ENCODE measurements at regions not wholly inside any gene's neighbourhood (a gene's known extent, or its start where the extent isn't known, plus 50 kb on each side); places are given as distances from the start of the nearest gene placed in this dataset.

DNA sequence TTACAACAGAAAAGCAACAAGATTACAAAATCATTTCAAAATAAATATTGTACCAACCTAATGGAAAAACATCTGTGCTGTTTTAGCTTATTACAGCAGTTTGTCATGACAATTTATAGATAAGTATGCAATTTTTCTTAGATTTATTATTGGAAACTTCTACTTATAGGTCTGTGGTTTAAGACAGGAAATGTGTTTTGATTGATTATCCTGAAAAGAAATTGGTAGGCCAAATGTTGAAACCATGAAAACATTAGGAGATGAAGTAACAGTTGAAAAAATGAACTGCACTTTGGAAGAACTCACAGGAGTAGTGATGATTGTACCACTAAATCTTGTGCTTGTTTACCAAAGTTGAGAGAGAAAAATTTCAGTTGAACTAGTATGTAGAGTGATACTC is 162.2 kb upstream of the GIMD1 start:
- no peak for DNase-seq
- intact Hi-C loops (cut with DNase I, micrococcal nuclease) = no loop called here
- no peaks in the 10 kb centered on the region for H3K27me3 ChIP-seq (ENCODE audit: control insufficient read depth in 1 of 2, insufficient read depth in 2 of 2, low read length in 2 of 2)
- ChIA-PET CTCF (no interaction called here), POLR2A (no interaction called here)
- Mint-ChIP-seq H3K36me3 (ENCODE audit: low read depth) (no peaks in the 10 kb centered on the region), H3K9me3 (no peaks in the 10 kb centered on the region), H3K27ac (no peak overlapping the region), H3K4me1 (ENCODE audit: low read depth) (no peaks in the 10 kb centered on the region), H3K27me3 (no peaks in the 10 kb centered on the region), H3K4me3 (no peak overlapping the region)
- ATAC-seq (ENCODE audit: poor library complexity) = no peak
- no peaks in the 10 kb centered on the region for H3K9me3 ChIP-seq (ENCODE audit: control insufficient read depth in 1 of 2, insufficient read depth in 1 of 2, low read length in 2 of 2)
- no peak overlapping the region for H3K4me3 ChIP-seq (ENCODE audit: low read length)
- H3K36me3 ChIP-seq (ENCODE audit: insufficient read depth, low read length) = no peaks in the 10 kb centered on the region
- no peak overlapping the region for H3K27ac ChIP-seq (ENCODE audit: low read depth in 1 of 2, low read length in 2 of 2)
- H3K4me1 ChIP-seq (ENCODE audit: insufficient read depth, low read length) = no peaks in the 10 kb centered on the region
- no peak for TF ChIP-seq CTCF (IDR thresholded peaks at IDR 0.05)

DNA sequence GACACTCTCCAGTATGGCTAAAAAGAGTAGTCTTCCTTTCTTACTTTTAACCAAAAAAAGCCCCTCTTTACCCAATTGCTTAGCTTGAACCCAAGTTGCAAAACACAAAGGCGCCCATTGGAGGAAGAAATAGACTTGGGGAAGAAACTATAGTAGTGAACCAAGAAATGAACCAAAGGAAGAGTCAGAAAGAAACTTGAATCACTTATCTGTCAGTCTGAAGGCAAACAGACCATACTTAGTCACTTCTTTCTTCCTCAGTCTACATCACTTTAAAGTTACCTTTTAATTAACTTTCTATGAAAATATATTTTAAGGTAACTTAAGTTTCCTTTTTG is 161.4 kb upstream of the GIMD1 start:
- Histone ChIP-seq H3K36me3 (ENCODE audit: insufficient read depth, low read length) (no peaks in the 10 kb centered on the region), H3K4me3 (ENCODE audit: low read length) (no peak overlapping the region), H3K9me3 (ENCODE audit: control insufficient read depth in 1 of 2, insufficient read depth in 1 of 2, low read length in 2 of 2) (peaks cover 0 to 8% of the 10 kb centered on the region in 2 experiments), H3K4me1 (ENCODE audit: insufficient read depth, low read length) (no peaks in the 10 kb centered on the region), H3K27me3 (ENCODE audit: control insufficient read depth in 1 of 2, insufficient read depth in 2 of 2, low read length in 2 of 2) (no peaks in the 10 kb centered on the region), H3K27ac (ENCODE audit: low read depth in 1 of 2, low read length in 2 of 2) (no peak overlapping the region)
- CTCF ChIA-PET = no interaction called here
- H3K4me1 Mint-ChIP-seq (ENCODE audit: low read depth) = no peaks in the 10 kb centered on the region
- no peak for TF ChIP-seq CTCF (IDR thresholded peaks at IDR 0.05)
- ATAC-seq (ENCODE audit: poor library complexity) (no peak), DNase-seq (no peak)
- H3K9me3 Mint-ChIP-seq = no peaks in the 10 kb centered on the region
- POLR2A ChIA-PET = no interaction called here
- no peak overlapping the region for H3K4me3 Mint-ChIP-seq
- intact Hi-C loops (cut with DNase I, micrococcal nuclease) = no loop called here
- no peak overlapping the region for H3K27ac Mint-ChIP-seq
- H3K36me3 Mint-ChIP-seq (ENCODE audit: low read depth) = no peaks in the 10 kb centered on the region
- no peaks in the 10 kb centered on the region for H3K27me3 Mint-ChIP-seq

- Histone ChIP-seq H3K36me3 (ENCODE audit: insufficient read depth, low read length) (no peaks in the 10 kb centered on the region), H3K9me3 (ENCODE audit: control insufficient read depth in 1 of 2, insufficient read depth in 1 of 2, low read length in 2 of 2) (peaks cover 0 to 11% of the 10 kb centered on the region in 2 experiments), H3K4me3 (ENCODE audit: low read length) (no peak overlapping the region), H3K4me1 (ENCODE audit: insufficient read depth, low read length) (no peaks in the 10 kb centered on the region), H3K27ac (ENCODE audit: low read depth in 1 of 2, low read length in 2 of 2) (no peak overlapping the region), H3K27me3 (ENCODE audit: control insufficient read depth in 1 of 2, insufficient read depth in 2 of 2, low read length in 2 of 2) (no peaks in the 10 kb centered on the region)
- POLR2A ChIA-PET = no interaction called here
- Mint-ChIP-seq H3K36me3 (ENCODE audit: low read depth) (no peaks in the 10 kb centered on the region), H3K4me1 (ENCODE audit: low read depth) (no peaks in the 10 kb centered on the region), H3K27ac (no peak overlapping the region), H3K9me3 (no peaks in the 10 kb centered on the region), H3K27me3 (no peaks in the 10 kb centered on the region), H3K4me3 (no peak overlapping the region)
- no peak for ATAC-seq (ENCODE audit: poor library complexity)
- DNase-seq = no peak
- CTCF ChIA-PET = no interaction called here
- TF ChIP-seq CTCF (IDR thresholded peaks at IDR 0.05) = no peak
- intact Hi-C loops (cut with DNase I, micrococcal nuclease) = no loop called here
Observed at GRCh38 chr4:106529348-106530023, 160.9 kb upstream of the GIMD1 start.
